Left ventricle myocardium inferior (tissue), 1 donor: ENCODE measurements at regions not wholly inside any gene's neighbourhood (a gene's known extent, or its start where the extent isn't known, plus 50 kb on each side); places are given as distances from the start of the nearest gene placed in this dataset.

Source experiments
- DNase-seq: peaks from one replicate; pipeline ENCODE4 v3.0.0-alpha.2; 2020
- H3K27ac ChIP-seq: fragments of 200-600 bp; replicated peaks from 2 replicates; pipeline ENCODE4 v1.8.0; 2021
- H3K27me3 ChIP-seq: fragments of 200-600 bp; 2 replicates; pipeline ENCODE4 v1.8.0; 2021; ENCODE audit warnings: low read depth
- H3K36me3 ChIP-seq: fragments of 200-600 bp; 2 replicates; pipeline ENCODE4 v1.8.0; 2021
- H3K4me1 ChIP-seq: fragments of 200-600 bp; 2 replicates; pipeline ENCODE4 v1.8.0; 2021
- H3K4me3 ChIP-seq: fragments of 200-600 bp; 2 replicates; pipeline ENCODE4 v1.8.0; 2021; ENCODE audit warnings: mild to moderate bottlenecking, moderate library complexity
- H3K9me3 ChIP-seq: fragments of 200-600 bp; replicated peaks from 2 replicates; pipeline ENCODE4 v1.8.0; 2021
- intact Hi-C: fragments of 100-400 bp; cut with micrococcal nuclease; formaldehyde crosslinking; loops from one replicate; pipeline ENCODE4 v1.11.0; 2022
- TF ChIP-seq, protein P1 (sequence below): fragments of 200-600 bp; IDR thresholded peaks from 2 replicates; pipeline ENCODE4 v1.8.0; 2021; ENCODE audit warnings: antibody characterized with exemption, mild to moderate bottlenecking, borderline replicate concordance
- donor health status: DM: no; HTN: yes; CAD: no; lungs with severe emphysema.

DNA sequence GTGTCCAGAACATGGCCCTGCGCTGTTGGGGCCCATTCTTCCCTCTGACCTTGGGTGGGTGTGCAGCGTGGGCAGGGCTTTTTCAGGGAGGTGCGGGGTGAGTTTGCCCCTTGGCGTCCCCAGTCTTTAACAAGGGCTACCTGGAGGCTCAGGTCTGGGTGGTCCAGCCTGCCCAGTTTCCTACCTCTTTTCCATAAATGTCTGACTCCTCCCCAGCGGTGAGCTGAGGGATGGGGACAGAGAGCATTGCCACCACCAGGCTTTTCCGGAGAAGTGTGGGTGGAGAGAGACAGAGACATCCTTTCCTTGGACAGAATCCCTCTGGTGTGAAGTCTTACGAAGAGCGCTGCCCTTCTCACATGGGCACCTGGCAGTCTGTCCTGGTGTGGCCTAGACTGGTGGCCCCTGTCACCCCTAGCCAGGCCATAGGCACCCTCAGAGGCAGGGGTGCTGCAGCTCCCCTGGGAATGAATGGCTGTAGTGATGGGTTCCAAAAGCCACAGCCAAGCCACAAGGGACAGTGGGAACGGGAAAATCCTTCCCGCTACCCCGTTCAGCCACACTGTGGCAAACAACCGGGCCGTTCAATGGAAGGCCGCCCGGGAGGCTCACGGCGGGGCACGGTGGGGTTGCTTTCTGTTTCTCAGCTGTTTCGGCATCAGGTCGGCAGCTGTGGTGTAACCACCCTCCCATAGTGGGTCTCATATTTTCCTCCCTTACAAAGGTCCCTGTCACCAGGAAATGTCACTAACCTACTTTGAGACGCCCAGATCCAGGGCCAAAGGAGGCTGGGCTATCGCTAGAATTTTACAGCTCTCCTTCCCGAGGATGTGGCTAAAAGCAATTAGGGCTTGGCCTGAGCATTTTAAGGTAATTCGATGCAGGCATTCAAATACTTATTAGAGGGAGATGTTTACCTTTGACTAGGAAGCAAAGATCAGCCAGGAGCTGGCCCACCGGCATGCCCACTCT, 61.9 kb upstream of the GSE1 start:
- Histone ChIP-seq H3K36me3 (no peaks in the 10 kb centered on the region), H3K4me3 (no peak overlapping the region), H3K27me3 (no peaks in the 10 kb centered on the region), H3K4me1 (peaks cover 43% of the 10 kb centered on the region), H3K9me3 (no peaks in the 10 kb centered on the region), H3K27ac (peak overlapping the region; percentile 69)
- intact Hi-C loops: no loop called here
- TF ChIP-seq, protein P1, sequence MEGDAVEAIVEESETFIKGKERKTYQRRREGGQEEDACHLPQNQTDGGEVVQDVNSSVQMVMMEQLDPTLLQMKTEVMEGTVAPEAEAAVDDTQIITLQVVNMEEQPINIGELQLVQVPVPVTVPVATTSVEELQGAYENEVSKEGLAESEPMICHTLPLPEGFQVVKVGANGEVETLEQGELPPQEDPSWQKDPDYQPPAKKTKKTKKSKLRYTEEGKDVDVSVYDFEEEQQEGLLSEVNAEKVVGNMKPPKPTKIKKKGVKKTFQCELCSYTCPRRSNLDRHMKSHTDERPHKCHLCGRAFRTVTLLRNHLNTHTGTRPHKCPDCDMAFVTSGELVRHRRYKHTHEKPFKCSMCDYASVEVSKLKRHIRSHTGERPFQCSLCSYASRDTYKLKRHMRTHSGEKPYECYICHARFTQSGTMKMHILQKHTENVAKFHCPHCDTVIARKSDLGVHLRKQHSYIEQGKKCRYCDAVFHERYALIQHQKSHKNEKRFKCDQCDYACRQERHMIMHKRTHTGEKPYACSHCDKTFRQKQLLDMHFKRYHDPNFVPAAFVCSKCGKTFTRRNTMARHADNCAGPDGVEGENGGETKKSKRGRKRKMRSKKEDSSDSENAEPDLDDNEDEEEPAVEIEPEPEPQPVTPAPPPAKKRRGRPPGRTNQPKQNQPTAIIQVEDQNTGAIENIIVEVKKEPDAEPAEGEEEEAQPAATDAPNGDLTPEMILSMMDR: no peak
- no peak for DNase-seq

DNA sequence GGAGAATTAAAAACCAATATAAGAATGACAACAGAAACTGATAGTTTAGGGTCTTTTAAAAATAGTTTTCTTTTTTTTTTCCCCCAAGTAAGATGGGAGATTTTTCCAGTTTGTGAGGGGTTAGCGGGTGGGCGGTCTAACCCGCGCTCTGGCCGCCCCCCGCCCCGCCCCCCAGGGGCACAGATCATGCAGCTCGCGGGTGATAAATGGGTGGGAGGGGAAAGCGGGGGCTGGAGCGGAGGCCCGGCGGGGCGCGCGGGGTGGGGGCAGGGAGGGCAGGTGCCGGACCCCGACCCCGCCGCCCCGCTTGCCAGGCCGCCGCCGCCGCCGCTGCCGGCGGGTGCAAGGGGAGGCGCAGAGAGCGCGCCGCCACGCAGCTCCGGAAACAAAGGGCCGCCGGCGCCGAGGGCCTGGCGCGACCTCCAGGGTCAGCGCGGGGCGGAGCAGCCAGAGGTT, 60.1 kb upstream of the GSE1 start:
- H3K36me3 ChIP-seq: no peaks in the 10 kb centered on the region
- peak overlapping the region; percentile 93 for H3K4me3 ChIP-seq
- H3K27me3 ChIP-seq: no peaks in the 10 kb centered on the region
- peak overlapping the region; percentile 95 for H3K27ac ChIP-seq
- H3K9me3 ChIP-seq: no peaks in the 10 kb centered on the region
- TF ChIP-seq, protein P1: no peak
- no peak for DNase-seq
- intact Hi-C loops: no loop called here
- H3K4me1 ChIP-seq: peaks cover 61% of the 10 kb centered on the region

DNA sequence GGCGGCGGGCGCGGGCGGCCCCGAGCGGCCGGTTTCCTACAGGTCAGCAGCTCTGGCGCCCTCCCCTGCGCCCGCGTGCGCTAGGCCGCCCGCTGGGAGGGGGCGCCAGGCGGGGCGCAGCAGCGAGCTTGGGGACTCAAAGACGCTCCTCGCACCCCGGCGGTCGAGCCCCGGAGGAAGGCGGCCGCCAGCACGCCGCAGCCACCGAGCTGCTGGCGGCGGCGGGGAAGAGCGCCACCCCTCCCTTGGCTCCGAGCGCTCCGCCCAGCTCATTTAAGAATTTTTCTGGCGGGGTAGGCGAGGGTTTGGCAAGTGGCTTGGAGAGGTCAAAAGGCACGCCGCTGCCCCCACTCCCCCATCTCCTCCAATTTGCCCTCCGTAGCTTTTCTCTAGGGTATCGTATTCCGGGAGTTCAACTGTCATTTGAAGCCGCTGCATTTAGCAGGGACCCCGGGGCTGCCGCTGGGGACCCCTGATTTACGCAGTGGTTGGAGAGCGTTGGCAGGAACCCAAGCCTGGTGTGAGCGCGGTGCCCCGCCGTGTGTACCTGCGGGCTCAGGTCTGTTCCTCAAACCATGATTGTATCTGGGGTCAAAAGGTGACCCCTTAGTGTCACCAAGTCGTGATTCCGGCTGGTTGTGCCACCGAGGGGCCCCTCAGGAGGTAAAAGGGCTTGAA, 59.5 kb upstream of the GSE1 start:
- peak overlapping the region; percentile 93 for H3K4me3 ChIP-seq

DNA sequence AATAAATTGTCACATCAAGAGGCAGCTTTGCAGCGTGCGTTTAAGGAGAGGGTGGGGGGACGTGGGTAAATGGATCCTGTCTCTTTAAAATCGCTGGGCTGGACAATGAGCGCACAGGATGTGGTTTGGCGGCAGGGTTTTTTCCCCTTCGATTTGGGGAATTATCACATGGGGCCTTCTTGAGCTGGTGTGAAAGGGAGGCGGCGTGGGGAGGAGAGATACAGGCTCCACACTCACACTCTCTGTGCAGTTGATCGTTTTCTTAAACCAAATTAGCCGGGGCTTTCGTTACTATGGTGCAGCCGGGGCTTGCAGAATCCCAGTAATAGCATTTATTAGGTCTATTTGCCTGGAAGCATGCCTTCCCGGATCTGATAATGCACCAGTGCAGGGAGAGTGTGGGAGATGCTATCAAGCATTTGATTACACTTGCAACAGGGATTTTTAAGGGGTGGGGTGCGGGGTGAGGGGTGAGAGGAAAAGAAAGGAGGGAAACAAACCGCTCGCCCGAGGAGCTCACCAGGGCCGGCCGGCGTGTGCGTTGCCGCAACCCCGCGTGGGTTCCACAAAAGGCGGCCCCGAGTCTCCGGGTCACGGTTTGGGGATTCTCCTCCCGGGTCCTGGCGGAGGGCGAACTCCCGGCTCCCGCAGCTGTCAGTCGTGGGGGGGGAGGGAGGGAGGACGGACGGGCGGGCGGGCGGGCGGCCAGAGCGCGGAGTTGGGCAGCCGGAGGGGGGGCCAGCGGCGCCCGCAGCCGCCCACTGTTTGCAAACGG, 58.8 kb upstream of the GSE1 start:
- H3K27me3 ChIP-seq: no peaks in the 10 kb centered on the region
- DNase-seq: peak; percentile 67
- H3K36me3 ChIP-seq: no peaks in the 10 kb centered on the region
- intact Hi-C loops: no loop called here
- peak overlapping the region; percentile 95 for H3K27ac ChIP-seq
- TF ChIP-seq, protein P1: no peak
- H3K4me1 ChIP-seq: peaks cover 73% of the 10 kb centered on the region
- H3K9me3 ChIP-seq: no peaks in the 10 kb centered on the region
- H3K4me3 ChIP-seq: peak overlapping the region; percentile 93

More for the DNA sequence above, 59.5 kb upstream of the GSE1 start:
- peak overlapping the region; percentile 95 for H3K27ac ChIP-seq
- H3K27me3 ChIP-seq: no peaks in the 10 kb centered on the region
- no peaks in the 10 kb centered on the region for H3K9me3 ChIP-seq
- H3K36me3 ChIP-seq: no peaks in the 10 kb centered on the region
- TF ChIP-seq, protein P1: peak; percentile 48
- H3K4me1 ChIP-seq: peaks cover 67% of the 10 kb centered on the region
- intact Hi-C loops: no loop called here
- DNase-seq: peak; percentile 75
